Keratinocyte (primary cell): ENCODE measurements at regions not wholly inside any gene's neighbourhood (a gene's known extent, or its start where the extent isn't known, plus 50 kb on each side); places are given as distances from the start of the nearest gene placed in this dataset.
"Not testable (repeated sequence)": the region's sequence is repeated elsewhere in the genome, so short reads cannot be mapped to it uniquely, and the experiment has no call there.

Experiments used
- EZH2 ChIP-seq: IDR thresholded peaks from one replicate; pipeline ENCODE4 v1.6.1; 2012; ENCODE audit warnings: inconsistent platforms, mild to moderate bottlenecking, low read length, moderate library complexity
- TF ChIP-seq, protein P1 (sequence below), 3 experiments: IDR thresholded peaks in 1 of 3; conservative IDR thresholded peaks in 1 of 3; optimal IDR thresholded peaks in 1 of 3; 2 replicates in 2 of 3; 3 replicates in 1 of 3; pipeline versions ENCODE3 to v1.5.1; 2011; ENCODE audit warnings: low read length in 3 of 3, mild to moderate bottlenecking in 3 of 3, moderate library complexity in 2 of 3, control low read depth in 1 of 3, inconsistent platforms in 1 of 3; ENCODE audit not compliant: insufficient read depth in 2 of 3; ENCODE audit errors: extremely low read depth in 1 of 3

DNA sequence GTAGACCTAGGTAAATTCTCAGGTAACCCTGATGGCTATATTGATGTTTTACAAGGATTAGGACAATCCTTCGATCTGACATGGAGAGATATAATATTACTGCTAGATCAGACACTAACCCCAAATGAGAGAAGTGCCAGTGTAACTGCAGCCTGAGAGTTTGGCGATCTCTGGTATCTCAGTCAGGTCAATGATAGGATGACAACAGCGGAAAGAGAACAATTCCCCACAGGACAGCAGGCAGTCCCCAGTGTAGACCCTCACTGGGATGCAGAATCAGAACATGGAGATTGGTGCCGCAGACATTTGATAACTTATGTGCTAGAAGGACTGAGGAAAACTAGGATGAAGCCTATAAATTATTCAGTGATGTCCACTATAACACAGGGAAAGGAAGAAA, 228.4 kb upstream of the CWC22 start:
- TF ChIP-seq, protein P1, sequence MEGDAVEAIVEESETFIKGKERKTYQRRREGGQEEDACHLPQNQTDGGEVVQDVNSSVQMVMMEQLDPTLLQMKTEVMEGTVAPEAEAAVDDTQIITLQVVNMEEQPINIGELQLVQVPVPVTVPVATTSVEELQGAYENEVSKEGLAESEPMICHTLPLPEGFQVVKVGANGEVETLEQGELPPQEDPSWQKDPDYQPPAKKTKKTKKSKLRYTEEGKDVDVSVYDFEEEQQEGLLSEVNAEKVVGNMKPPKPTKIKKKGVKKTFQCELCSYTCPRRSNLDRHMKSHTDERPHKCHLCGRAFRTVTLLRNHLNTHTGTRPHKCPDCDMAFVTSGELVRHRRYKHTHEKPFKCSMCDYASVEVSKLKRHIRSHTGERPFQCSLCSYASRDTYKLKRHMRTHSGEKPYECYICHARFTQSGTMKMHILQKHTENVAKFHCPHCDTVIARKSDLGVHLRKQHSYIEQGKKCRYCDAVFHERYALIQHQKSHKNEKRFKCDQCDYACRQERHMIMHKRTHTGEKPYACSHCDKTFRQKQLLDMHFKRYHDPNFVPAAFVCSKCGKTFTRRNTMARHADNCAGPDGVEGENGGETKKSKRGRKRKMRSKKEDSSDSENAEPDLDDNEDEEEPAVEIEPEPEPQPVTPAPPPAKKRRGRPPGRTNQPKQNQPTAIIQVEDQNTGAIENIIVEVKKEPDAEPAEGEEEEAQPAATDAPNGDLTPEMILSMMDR (optimal IDR thresholded peaks at IDR 0.05 in 1 of 3, IDR thresholded peaks at IDR 0.05 in 1 of 3, conservative IDR thresholded peaks at IDR 0.05 in 1 of 3; ENCODE audit: extremely low read depth in 1 of 3, insufficient read depth in 2 of 3, low read length in 3 of 3) = not testable (repeated sequence)
- TF ChIP-seq EZH2 = not testable (repeated sequence)
